ENCODE measurements at regions not wholly inside any gene's neighbourhood (a gene's known extent, or its start where the extent isn't known, plus 50 kb on each side); places are given as distances from the start of the nearest gene placed in this dataset.

DNA sequence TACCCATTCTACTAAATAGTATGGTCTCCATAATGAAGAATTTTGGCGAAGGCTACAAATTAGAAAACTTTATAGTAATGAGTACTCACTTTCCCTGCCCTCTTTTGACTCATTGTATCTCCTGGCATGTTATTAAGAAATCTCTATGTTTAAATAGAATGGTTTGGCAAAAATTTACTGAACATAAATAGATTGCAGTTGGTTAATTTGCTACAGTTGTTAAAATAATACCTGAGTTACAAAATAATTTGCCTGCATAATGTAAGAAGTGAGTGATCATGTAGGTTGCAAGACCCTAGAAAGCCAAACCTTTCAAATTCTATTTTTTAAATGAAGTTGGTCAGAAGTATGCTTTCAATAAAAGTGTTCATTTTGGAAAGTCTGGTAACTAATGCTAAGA lies 176.8 kb upstream of the AHR start:
- Histone ChIP-seq H3K4me2 (ENCODE audit: unreplicated experiment) (peak overlapping the region; percentile 8), H3K9me2 (ENCODE audit: insufficient read depth) (no peaks in the 10 kb centered on the region), H3K9ac (no peak overlapping the region), H3K36me3 (ENCODE audit: low read depth) (no peaks in the 10 kb centered on the region), H4K20me1 (ENCODE audit: insufficient read depth) (no peaks in the 10 kb centered on the region), H2AFZ (no peak overlapping the region), H3K4me1 (ENCODE audit: insufficient read depth) (peaks cover 26% of the 10 kb centered on the region), H3K27me3 (replicated peaks; ENCODE audit: insufficient read depth) (no peaks in the 10 kb centered on the region), H3K79me2 (ENCODE audit: insufficient read depth) (no peaks in the 10 kb centered on the region), H3K9me3 (ENCODE audit: low read depth) (no peaks in the 10 kb centered on the region), H3F3A (ENCODE audit: insufficient read depth) (peaks cover 8% of the 10 kb centered on the region), H3K4me3 (no peak overlapping the region), H3K27ac (peak overlapping the region; percentile 19; the same call in 1 of the 2 replicates)
- TF ChIP-seq EZH2phosphoT487 (IDR thresholded peaks at IDR 0.05; ENCODE audit: insufficient read depth, low read depth) (no peak), EZH2 (IDR thresholded peaks at IDR 0.05; ENCODE audit: insufficient read depth, poor library complexity, severe bottlenecking) (no peak)
- in situ Hi-C loops (cut with MboI) = no loop called here
- peak; percentile 38 for DNase-seq
- 89 to 91% methylated on average over 1 of the region's 1 CpG for WGBS, 2 experiments (ENCODE audit: low coverage in 1 of 2, low lambda C conversion rate in 2 of 2, missing lambda C conversion rate in 2 of 2)

DNA sequence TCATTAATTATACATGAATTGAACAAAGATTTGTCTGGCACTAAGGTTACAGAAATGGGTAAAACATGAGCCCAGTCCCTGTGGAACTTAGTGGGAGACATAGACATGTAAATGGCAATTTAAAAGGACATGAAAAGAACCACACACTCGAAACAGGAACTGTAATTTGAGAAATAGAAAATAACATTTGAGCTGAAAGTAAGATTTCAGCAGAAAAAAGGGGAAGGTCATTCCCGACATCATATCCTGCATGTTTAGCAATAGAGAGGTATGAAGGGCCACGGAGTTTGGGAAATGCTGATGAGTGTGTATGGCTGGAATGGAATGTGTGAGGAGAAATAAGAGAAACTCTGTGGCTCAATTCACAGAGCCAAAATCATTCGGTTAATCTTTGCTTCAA lies 175.4 kb upstream of the AHR start:
- WGBS, 2 experiments (ENCODE audit: low coverage in 1 of 2, low lambda C conversion rate in 2 of 2, missing lambda C conversion rate in 2 of 2) = 42 to 44% methylated on average over 4 of the region's 4 CpGs
- peak overlapping the region; percentile 67 for H3K4me2 ChIP-seq (ENCODE audit: unreplicated experiment)
- DNase-seq = peak; percentile 87
- TF ChIP-seq EZH2phosphoT487 (IDR thresholded peaks at IDR 0.05; ENCODE audit: insufficient read depth, low read depth) (no peak), EZH2 (IDR thresholded peaks at IDR 0.05; ENCODE audit: insufficient read depth, poor library complexity, severe bottlenecking) (no peak)
- no peaks in the 10 kb centered on the region for H3K27me3 ChIP-seq (replicated peaks; ENCODE audit: insufficient read depth)
- H3K9ac ChIP-seq = peak overlapping the region; percentile 27
- H3K9me3 ChIP-seq (ENCODE audit: low read depth) = no peaks in the 10 kb centered on the region
- in situ Hi-C loops (cut with MboI) = no loop called here
- H4K20me1 ChIP-seq (ENCODE audit: insufficient read depth) = no peaks in the 10 kb centered on the region
- peaks cover 8% of the 10 kb centered on the region for H3F3A ChIP-seq (ENCODE audit: insufficient read depth)
- peaks cover 26% of the 10 kb centered on the region for H3K4me1 ChIP-seq (ENCODE audit: insufficient read depth)
- peak overlapping the region; percentile 80 for H3K27ac ChIP-seq
- no peaks in the 10 kb centered on the region for H3K79me2 ChIP-seq (ENCODE audit: insufficient read depth)
- H3K9me2 ChIP-seq (ENCODE audit: insufficient read depth) = no peaks in the 10 kb centered on the region
- H3K4me3 ChIP-seq = peak overlapping the region; percentile 41
- H2AFZ ChIP-seq = peak overlapping the region; percentile 76
- H3K36me3 ChIP-seq (ENCODE audit: low read depth) = no peaks in the 10 kb centered on the region

DNA sequence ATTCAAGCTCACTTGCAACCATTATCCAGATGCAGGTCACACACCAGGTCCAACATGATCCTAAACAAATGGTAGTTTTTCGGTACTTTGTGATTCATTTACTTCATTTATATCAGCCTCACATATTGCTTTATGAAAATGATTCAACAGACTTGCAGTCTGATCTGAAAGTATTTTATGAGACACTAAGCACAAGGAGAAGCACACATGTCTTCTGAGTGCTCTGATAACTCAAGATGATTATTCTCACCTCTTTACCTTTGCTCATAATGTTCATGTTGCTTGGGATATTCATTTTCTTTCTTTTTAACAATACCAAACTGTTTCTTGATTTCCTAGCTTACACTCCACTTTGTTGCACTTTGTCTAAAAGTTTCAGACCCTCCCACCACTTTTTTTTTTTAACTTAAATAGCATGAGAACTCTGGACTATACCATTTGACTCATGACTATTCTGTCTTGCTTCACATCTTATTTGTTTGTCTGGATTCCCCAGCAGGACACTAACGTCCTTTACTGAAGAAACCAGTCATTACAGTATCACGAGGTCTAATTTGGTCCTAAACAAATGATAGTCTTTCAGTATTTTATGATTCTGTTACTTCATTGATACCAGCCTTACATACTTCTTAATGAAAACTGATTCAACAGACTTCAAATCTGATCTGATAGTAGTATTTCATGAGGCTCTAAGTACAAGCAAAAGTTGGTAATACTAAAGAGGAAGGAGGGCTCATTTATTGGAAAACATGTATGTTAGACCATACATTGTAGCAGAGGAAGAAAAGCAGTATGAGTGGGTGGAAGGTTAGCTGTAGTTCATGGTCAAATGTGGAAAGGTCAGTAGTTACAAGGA lies 171.8 kb upstream of the AHR start:
- no peaks in the 10 kb centered on the region for H4K20me1 ChIP-seq (ENCODE audit: insufficient read depth)
- no peak overlapping the region for H3K4me2 ChIP-seq (ENCODE audit: unreplicated experiment)
- no peaks in the 10 kb centered on the region for H3K79me2 ChIP-seq (ENCODE audit: insufficient read depth)
- 92 to 94% methylated on average over 3 of the region's 3 CpGs for WGBS, 2 experiments (ENCODE audit: low coverage in 1 of 2, low lambda C conversion rate in 2 of 2, missing lambda C conversion rate in 2 of 2)
- TF ChIP-seq EZH2 (IDR thresholded peaks at IDR 0.05; ENCODE audit: insufficient read depth, poor library complexity, severe bottlenecking) = no peak
- TF ChIP-seq EZH2phosphoT487 (IDR thresholded peaks at IDR 0.05; ENCODE audit: insufficient read depth, low read depth) = no peak
- no peaks in the 10 kb centered on the region for H3K27me3 ChIP-seq (replicated peaks; ENCODE audit: insufficient read depth)
- H3F3A ChIP-seq (ENCODE audit: insufficient read depth) = peaks cover 13% of the 10 kb centered on the region
- H3K4me1 ChIP-seq (ENCODE audit: insufficient read depth) = peaks cover 31% of the 10 kb centered on the region
- H3K27ac ChIP-seq = no peak overlapping the region
- no peak for DNase-seq
- no peaks in the 10 kb centered on the region for H3K9me2 ChIP-seq (ENCODE audit: insufficient read depth)
- H3K36me3 ChIP-seq (ENCODE audit: low read depth) = no peaks in the 10 kb centered on the region
- no peak overlapping the region for H3K4me3 ChIP-seq
- H2AFZ ChIP-seq = no peak overlapping the region
- no peaks in the 10 kb centered on the region for H3K9me3 ChIP-seq (ENCODE audit: low read depth)
- in situ Hi-C loops (cut with MboI) = no loop called here
- no peak overlapping the region for H3K9ac ChIP-seq

DNA sequence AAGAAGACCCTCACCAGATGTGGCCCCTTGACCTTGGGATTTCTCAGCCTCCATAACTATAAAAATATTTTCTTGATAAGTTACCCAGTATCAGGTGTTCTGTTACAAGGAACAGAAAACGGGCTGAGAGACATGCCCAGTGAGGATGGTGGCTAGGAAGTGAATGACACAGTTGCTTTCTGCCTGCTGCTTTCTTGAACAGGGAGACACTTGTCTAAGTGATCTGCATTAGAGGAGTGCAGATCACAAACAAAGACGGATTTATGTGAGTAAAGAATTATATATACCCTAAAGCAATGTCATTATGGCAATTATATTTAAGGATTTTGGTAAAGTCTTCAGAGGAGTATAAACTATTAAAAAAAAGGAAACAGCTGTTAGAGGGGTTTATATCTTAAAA lies 169.2 kb upstream of the AHR start:
- Histone ChIP-seq H3K9me2 (ENCODE audit: insufficient read depth) (no peaks in the 10 kb centered on the region), H3K4me1 (ENCODE audit: insufficient read depth) (peaks cover 10% of the 10 kb centered on the region; the same call in 1 of the 2 replicates), H3K9ac (no peak overlapping the region), H3K27ac (no peak overlapping the region), H3K4me2 (ENCODE audit: unreplicated experiment) (no peak overlapping the region), H3K9me3 (ENCODE audit: low read depth) (no peaks in the 10 kb centered on the region), H3F3A (ENCODE audit: insufficient read depth) (peaks cover 5% of the 10 kb centered on the region; the same call in 1 of the 2 replicates), H3K79me2 (ENCODE audit: insufficient read depth) (no peaks in the 10 kb centered on the region), H3K36me3 (ENCODE audit: low read depth) (no peaks in the 10 kb centered on the region), H2AFZ (no peak overlapping the region), H3K4me3 (no peak overlapping the region), H3K27me3 (replicated peaks; ENCODE audit: insufficient read depth) (no peaks in the 10 kb centered on the region), H4K20me1 (ENCODE audit: insufficient read depth) (no peaks in the 10 kb centered on the region)
- TF ChIP-seq EZH2phosphoT487 (IDR thresholded peaks at IDR 0.05; ENCODE audit: insufficient read depth, low read depth) = no peak
- in situ Hi-C loops (cut with MboI) = no loop called here
- no peak for DNase-seq
- WGBS, 2 experiments (ENCODE audit: low coverage in 1 of 2, low lambda C conversion rate in 2 of 2, missing lambda C conversion rate in 2 of 2) = 89 to 95% methylated on average over 2 of the region's 2 CpGs
